SK-N-SH treated with all-trans-retinoic acid at 6 μM for 48 hours (cell line): ENCODE measurements at regions not wholly inside any gene's neighbourhood (a gene's known extent, or its start where the extent isn't known, plus 50 kb on each side); places are given as distances from the start of the nearest gene placed in this dataset.

Experiments
- ARNTL ChIP-seq: fragments of 450-650 bp; formaldehyde crosslinking; IDR thresholded peaks from 2 replicates; pipeline ENCODE4 v1.5.0; 2020; ENCODE audit warnings: low read depth, mild to moderate bottlenecking, moderate library complexity, borderline replicate concordance
- ESRRG ChIP-seq: fragments of 250-450 bp; sonication (Bioruptor Pico); IDR thresholded peaks from 2 replicates; pipeline ENCODE4 v1.6.1; 2021; ENCODE audit warnings: mild to moderate bottlenecking
- ISL1 ChIP-seq: fragments of 250-450 bp; sonication (Bioruptor Pico); IDR thresholded peaks from 2 replicates; pipeline ENCODE4 v2.1.2; 2022; ENCODE audit warnings: mild to moderate bottlenecking, moderate library complexity
- OSR1 ChIP-seq: fragments of 250-450 bp; sonication (Bioruptor Pico); IDR thresholded peaks from 2 replicates; pipeline ENCODE4 v1.8.0; 2022; ENCODE audit warnings: moderate library complexity, mild to moderate bottlenecking, inconsistent platforms
- TOX ChIP-seq: fragments of 250-450 bp; sonication (Bioruptor Pico); IDR thresholded peaks from 2 replicates; pipeline ENCODE4 v1.8.0; 2021; ENCODE audit warnings: mild to moderate bottlenecking, moderate library complexity, borderline replicate concordance
- ZC3H10 ChIP-seq: fragments of 250-450 bp; sonication (Bioruptor Pico); IDR thresholded peaks from 2 replicates; pipeline ENCODE4 v1.5.1; 2021; ENCODE audit warnings: mild to moderate bottlenecking, moderate library complexity
- ZFP30 ChIP-seq: fragments of 450-650 bp; formaldehyde crosslinking; IDR thresholded peaks from 2 replicates; pipeline ENCODE4 v1.5.0; 2022; ENCODE audit warnings: mild to moderate bottlenecking, moderate library complexity
- TF ChIP-seq, protein P1 (sequence below): fragments of 250-450 bp; sonication (Bioruptor Pico); IDR thresholded peaks from 2 replicates; pipeline ENCODE4 v1.8.0; 2021; ENCODE audit warnings: low read depth, mild to moderate bottlenecking, moderate library complexity, borderline replicate concordance
- TF ChIP-seq, protein P2 (sequence below): fragments of 250-450 bp; sonication (Bioruptor Pico); IDR thresholded peaks from 2 replicates; pipeline ENCODE4 v1.5.1; 2020; ENCODE audit warnings: low read depth, mild to moderate bottlenecking, moderate library complexity

DNA sequence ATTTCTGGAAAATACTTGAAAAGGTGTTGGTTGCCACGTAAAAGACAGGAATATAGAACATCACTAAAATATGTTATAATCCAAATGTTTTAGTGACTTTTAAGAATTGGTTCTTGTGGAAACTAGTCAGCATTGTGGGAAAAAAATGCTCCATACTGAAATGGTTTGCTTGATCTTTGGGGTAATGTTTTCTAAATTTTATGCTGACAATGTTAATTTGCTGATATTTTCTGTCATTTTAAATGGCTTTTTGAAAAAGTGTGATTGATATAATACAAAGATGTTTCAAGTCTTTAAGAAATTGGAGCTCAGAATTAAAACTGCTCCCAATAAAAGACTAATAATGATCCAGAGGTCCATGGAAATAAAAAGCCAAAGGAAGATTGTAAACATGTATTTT lies 610.9 kb downstream of the ADGRL2 start:
- TF ChIP-seq ARNTL = no peak
- TF ChIP-seq OSR1 (CRISPR knock-in tag) = no peak
- TF ChIP-seq TOX (CRISPR knock-in tag) = no peak
- no peak for TF ChIP-seq ISL1 (CRISPR knock-in tag)
- TF ChIP-seq, protein P1, sequence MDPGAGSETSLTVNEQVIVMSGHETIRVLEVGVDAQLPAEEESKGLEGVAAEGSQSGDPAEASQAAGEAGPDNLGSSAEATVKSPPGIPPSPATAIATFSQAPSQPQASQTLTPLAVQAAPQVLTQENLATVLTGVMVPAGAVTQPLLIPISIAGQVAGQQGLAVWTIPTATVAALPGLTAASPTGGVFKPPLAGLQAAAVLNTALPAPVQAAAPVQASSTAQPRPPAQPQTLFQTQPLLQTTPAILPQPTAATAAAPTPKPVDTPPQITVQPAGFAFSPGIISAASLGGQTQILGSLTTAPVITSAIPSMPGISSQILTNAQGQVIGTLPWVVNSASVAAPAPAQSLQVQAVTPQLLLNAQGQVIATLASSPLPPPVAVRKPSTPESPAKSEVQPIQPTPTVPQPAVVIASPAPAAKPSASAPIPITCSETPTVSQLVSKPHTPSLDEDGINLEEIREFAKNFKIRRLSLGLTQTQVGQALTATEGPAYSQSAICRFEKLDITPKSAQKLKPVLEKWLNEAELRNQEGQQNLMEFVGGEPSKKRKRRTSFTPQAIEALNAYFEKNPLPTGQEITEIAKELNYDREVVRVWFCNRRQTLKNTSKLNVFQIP (CRISPR knock-in tag) = no peak
- no peak for TF ChIP-seq ZFP30 (CRISPR knock-in tag)
- TF ChIP-seq, protein P2, sequence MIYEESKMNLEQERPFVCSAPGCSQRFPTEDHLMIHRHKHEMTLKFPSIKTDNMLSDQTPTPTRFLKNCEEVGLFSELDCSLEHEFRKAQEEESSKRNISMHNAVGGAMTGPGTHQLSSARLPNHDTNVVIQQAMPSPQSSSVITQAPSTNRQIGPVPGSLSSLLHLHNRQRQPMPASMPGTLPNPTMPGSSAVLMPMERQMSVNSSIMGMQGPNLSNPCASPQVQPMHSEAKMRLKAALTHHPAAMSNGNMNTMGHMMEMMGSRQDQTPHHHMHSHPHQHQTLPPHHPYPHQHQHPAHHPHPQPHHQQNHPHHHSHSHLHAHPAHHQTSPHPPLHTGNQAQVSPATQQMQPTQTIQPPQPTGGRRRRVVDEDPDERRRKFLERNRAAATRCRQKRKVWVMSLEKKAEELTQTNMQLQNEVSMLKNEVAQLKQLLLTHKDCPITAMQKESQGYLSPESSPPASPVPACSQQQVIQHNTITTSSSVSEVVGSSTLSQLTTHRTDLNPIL (CRISPR knock-in tag) = no peak
- TF ChIP-seq ZC3H10 (CRISPR knock-in tag) = no peak
- no peak for TF ChIP-seq ESRRG (CRISPR knock-in tag)
